RWPE2 (cell line): ENCODE measurements at regions not wholly inside any gene's neighbourhood (a gene's known extent, or its start where the extent isn't known, plus 50 kb on each side); places are given as distances from the start of the nearest gene placed in this dataset.
A peak's percentile ranks its signal among the peaks of the same experiment; 100 is the strongest.
"Not testable (repeated sequence)": the region's sequence is repeated elsewhere in the genome, so short reads cannot be mapped to it uniquely, and the experiment has no call there.

ENCODE experiments used
- ATAC-seq: fragments of 200-7000 bp; cut with Tn5 transposase; 3 replicates; pipeline ENCODE4 v1.9.1; 2021; ENCODE audit warnings: low read depth
- DNase-seq: peaks from one replicate; pipeline ENCODE4 v3.0.0-alpha.2; 2020; ENCODE audit warnings: low spot score
- H3K27ac ChIP-seq: fragments of 450-650 bp; 2 replicates; pipeline ENCODE4 v1.5.1; 2017; ENCODE audit warnings: mild to moderate bottlenecking; ENCODE audit not compliant: poor library complexity, severe bottlenecking
- H3K27me3 ChIP-seq: fragments of 250-450 bp; sonication (Bioruptor Pico); 2 replicates; pipeline ENCODE4 v1.5.1; 2021; ENCODE audit warnings: mild to moderate bottlenecking, moderate library complexity; ENCODE audit not compliant: insufficient read depth, poor library complexity, severe bottlenecking
- H3K36me3 ChIP-seq: fragments of 250-450 bp; sonication (Bioruptor Pico); 2 replicates; pipeline ENCODE4 v1.5.1; 2020; ENCODE audit warnings: low read depth, mild to moderate bottlenecking, moderate library complexity
- H3K4me1 ChIP-seq: fragments of 250-450 bp; sonication (Bioruptor Pico); 2 replicates; pipeline ENCODE4 v1.5.1; 2021; ENCODE audit warnings: mild to moderate bottlenecking, moderate library complexity; ENCODE audit not compliant: insufficient read depth, poor library complexity, severe bottlenecking
- H3K4me3 ChIP-seq: fragments of 250-450 bp; sonication (Bioruptor Pico); 2 replicates; pipeline ENCODE4 v1.5.1; 2021; ENCODE audit warnings: mild to moderate bottlenecking, moderate library complexity; ENCODE audit not compliant: severe bottlenecking
- H3K9me3 ChIP-seq: fragments of 250-450 bp; sonication (Bioruptor Pico); 2 replicates; pipeline ENCODE4 v1.5.1; 2021; ENCODE audit warnings: mild to moderate bottlenecking, moderate library complexity; ENCODE audit not compliant: severe bottlenecking
- TF ChIP-seq, protein P1 (sequence below): fragments of 450-650 bp; IDR thresholded peaks from one replicate; pipeline ENCODE4 v1.5.1; 2017; ENCODE audit warnings: mild to moderate bottlenecking, moderate library complexity; ENCODE audit not compliant: poor library complexity, severe bottlenecking

DNA sequence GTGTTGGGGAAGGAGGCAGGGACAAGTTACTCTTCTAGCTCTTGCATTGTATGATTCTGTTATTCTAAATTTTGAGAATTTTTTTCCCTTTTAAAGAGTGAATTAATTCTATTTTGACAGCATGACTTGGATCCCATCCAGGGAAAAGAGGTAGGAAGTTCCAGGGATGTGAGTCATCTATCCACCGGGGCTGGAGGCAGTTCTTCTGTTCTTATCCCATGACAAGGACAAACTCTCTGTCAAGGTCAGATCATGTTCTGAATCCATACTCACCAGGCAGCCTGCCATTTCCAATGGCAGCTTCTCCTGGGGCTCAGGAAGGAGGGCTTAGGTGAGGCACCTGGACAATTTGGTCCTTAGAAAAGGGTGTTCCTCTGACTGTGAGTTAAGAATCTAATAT lies 132.0 kb upstream of the MED14 start:
- TF ChIP-seq, protein P1, sequence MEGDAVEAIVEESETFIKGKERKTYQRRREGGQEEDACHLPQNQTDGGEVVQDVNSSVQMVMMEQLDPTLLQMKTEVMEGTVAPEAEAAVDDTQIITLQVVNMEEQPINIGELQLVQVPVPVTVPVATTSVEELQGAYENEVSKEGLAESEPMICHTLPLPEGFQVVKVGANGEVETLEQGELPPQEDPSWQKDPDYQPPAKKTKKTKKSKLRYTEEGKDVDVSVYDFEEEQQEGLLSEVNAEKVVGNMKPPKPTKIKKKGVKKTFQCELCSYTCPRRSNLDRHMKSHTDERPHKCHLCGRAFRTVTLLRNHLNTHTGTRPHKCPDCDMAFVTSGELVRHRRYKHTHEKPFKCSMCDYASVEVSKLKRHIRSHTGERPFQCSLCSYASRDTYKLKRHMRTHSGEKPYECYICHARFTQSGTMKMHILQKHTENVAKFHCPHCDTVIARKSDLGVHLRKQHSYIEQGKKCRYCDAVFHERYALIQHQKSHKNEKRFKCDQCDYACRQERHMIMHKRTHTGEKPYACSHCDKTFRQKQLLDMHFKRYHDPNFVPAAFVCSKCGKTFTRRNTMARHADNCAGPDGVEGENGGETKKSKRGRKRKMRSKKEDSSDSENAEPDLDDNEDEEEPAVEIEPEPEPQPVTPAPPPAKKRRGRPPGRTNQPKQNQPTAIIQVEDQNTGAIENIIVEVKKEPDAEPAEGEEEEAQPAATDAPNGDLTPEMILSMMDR, result no peak
- Histone ChIP-seq H3K9me3 (no peaks in the 10 kb centered on the region), H3K36me3 (no peaks in the 10 kb centered on the region), H3K4me3 (no peak overlapping the region), H3K27me3 (no peaks in the 10 kb centered on the region), H3K4me1 (peaks cover 9% of the 10 kb centered on the region), H3K27ac (peak overlapping the region; percentile 70)
- DNase-seq (no peak), ATAC-seq (peak; percentile 50; the same call in 2 of the 3 replicates)

DNA sequence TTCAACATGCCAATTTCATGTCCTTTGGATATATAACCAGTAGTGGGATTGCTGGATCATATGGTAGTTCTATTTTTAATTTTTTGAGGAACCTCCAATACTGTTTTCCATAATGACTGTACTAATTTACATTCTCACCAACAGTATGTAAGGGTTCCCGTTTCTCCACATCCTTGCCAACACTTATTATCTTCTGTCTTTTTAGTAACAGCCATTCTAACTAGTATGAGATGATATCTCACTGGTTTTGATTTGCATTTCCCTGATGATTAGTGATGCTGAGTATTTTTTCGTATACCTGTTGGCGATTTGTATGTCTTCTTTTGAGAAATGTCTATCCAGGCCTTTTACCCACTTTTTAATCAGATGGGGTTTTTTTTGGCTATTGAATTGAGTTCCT lies 133.5 kb upstream of the MED14 start:
- peaks cover 9% of the 10 kb centered on the region for H3K4me1 ChIP-seq
- ATAC-seq, result no peak

GRCh38 chrX:40870982-40871381 lies 135.6 kb upstream of the MED14 start:
- not testable (repeated sequence) for H3K27ac ChIP-seq, ATAC-seq, H3K27me3 ChIP-seq, H3K36me3 ChIP-seq, H3K9me3 ChIP-seq, H3K4me3 ChIP-seq, H3K4me1 ChIP-seq, DNase-seq

More for the DNA sequence above, 133.5 kb upstream of the MED14 start:
- Histone ChIP-seq H3K27me3 (no peaks in the 10 kb centered on the region), H3K9me3 (no peaks in the 10 kb centered on the region), H3K36me3 (no peaks in the 10 kb centered on the region), H3K27ac (no peak overlapping the region), H3K4me3 (no peak overlapping the region)
- DNase-seq, result no peak
- TF ChIP-seq, protein P1, result no peak

GRCh38 chrX:40871385-40872082 lies 136.2 kb upstream of the MED14 start:
- TF ChIP-seq, protein P1, result no peak
- DNase-seq (no peak), ATAC-seq (0 out of 3 replicates have a peak, but pooled peaks have one; percentile 10)
- Histone ChIP-seq H3K36me3 (no peaks in the 10 kb centered on the region), H3K27ac (no peak overlapping the region), H3K4me3 (no peak overlapping the region), H3K4me1 (peaks cover 9% of the 10 kb centered on the region), H3K9me3 (no peaks in the 10 kb centered on the region), H3K27me3 (no peaks in the 10 kb centered on the region)

DNA sequence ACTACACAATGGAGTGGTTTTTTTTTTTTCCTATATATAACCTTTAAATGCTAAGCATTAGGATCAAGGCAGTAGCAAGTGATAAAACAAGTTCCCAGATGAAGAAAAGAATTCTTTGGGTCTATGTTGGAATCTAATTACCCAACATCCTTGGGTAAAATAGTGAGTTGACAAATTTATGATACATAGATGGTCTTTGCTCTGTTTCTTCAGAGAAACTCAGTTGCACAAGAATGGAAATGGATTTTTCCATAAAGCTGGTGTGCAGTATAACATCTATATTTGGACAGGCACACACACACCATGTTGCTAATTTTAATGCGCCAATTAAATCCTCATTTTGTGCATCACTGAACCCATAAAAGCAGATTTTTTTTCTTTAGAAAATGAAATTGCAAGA lies 137.0 kb upstream of the MED14 start:
- no peak for ATAC-seq
- no peak for DNase-seq

More for the DNA sequence above, 137.0 kb upstream of the MED14 start:
- H3K9me3 ChIP-seq, result no peaks in the 10 kb centered on the region
- TF ChIP-seq, protein P1, result no peak
- H3K27me3 ChIP-seq, result no peaks in the 10 kb centered on the region
- H3K4me3 ChIP-seq, result no peak overlapping the region
- H3K4me1 ChIP-seq, result peaks cover 4% of the 10 kb centered on the region
- no peak overlapping the region for H3K27ac ChIP-seq
- no peaks in the 10 kb centered on the region for H3K36me3 ChIP-seq
